Type B pancreatic cell (in vitro differentiated cells): ENCODE measurements at regions not wholly inside any gene's neighbourhood (a gene's known extent, or its start where the extent isn't known, plus 50 kb on each side); places are given as distances from the start of the nearest gene placed in this dataset.

Experiments used
- DNase-seq: peaks from one replicate; pipeline ENCODE4 v3.0.0; 2021; ENCODE audit warnings: mixed read lengths; ENCODE audit not compliant: unreplicated experiment; ENCODE audit errors: extremely low spot score
- H3K27ac Mint-ChIP-seq: 2 replicates; pipeline ENCODE4 v1.8.0; 2021; ENCODE audit warnings: mild to moderate bottlenecking, mixed read lengths
- H3K27me3 Mint-ChIP-seq: 2 replicates; pipeline ENCODE4 v1.8.0; 2021; ENCODE audit warnings: mixed read lengths
- H3K36me3 Mint-ChIP-seq: 2 replicates; pipeline ENCODE4 v1.8.0; 2021; ENCODE audit warnings: mixed read lengths
- H3K4me1 Mint-ChIP-seq: one replicate; pipeline ENCODE4 v1.8.0; 2021; ENCODE audit warnings: mixed read lengths; ENCODE audit not compliant: unreplicated experiment
- H3K4me3 Mint-ChIP-seq: 2 replicates; pipeline ENCODE4 v1.8.0; 2021; ENCODE audit warnings: mild to moderate bottlenecking, mixed read lengths
- H3K9me3 Mint-ChIP-seq: 2 replicates; pipeline ENCODE4 v1.8.0; 2021; ENCODE audit warnings: mixed read lengths
- TF ChIP-seq, protein P1 (sequence below): fragments of 200-600 bp; sonication (generic); conservative IDR thresholded peaks from 2 replicates; pipeline ENCODE4 v1.5.0; 2021; ENCODE audit warnings: antibody characterized with exemption, mild to moderate bottlenecking

DNA sequence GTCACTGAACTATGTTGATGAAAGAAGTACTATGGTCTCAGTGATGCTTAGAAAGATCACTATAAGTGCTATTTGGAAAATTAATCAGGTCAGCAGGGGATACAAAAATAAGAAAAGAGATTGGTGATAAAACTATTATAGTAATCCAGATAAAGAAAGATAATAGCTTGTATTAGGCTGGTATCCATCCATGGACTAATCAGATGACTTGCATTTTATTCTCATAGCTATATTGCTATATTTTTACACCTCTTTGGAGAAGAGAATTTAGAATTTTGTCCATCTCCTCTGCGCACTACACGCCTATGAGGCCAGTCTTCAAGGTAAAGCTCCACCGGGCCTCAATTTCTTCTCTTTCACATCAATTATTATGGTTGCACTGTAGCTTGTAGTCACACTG, 635.1 kb upstream of the DDX18 start:
- no peak for DNase-seq
- Mint-ChIP-seq H3K9me3 (no peaks in the 10 kb centered on the region), H3K4me3 (no peak overlapping the region), H3K4me1 (no peaks in the 10 kb centered on the region), H3K36me3 (no peaks in the 10 kb centered on the region), H3K27me3 (no peaks in the 10 kb centered on the region), H3K27ac (no peak overlapping the region)
- TF ChIP-seq, protein P1, sequence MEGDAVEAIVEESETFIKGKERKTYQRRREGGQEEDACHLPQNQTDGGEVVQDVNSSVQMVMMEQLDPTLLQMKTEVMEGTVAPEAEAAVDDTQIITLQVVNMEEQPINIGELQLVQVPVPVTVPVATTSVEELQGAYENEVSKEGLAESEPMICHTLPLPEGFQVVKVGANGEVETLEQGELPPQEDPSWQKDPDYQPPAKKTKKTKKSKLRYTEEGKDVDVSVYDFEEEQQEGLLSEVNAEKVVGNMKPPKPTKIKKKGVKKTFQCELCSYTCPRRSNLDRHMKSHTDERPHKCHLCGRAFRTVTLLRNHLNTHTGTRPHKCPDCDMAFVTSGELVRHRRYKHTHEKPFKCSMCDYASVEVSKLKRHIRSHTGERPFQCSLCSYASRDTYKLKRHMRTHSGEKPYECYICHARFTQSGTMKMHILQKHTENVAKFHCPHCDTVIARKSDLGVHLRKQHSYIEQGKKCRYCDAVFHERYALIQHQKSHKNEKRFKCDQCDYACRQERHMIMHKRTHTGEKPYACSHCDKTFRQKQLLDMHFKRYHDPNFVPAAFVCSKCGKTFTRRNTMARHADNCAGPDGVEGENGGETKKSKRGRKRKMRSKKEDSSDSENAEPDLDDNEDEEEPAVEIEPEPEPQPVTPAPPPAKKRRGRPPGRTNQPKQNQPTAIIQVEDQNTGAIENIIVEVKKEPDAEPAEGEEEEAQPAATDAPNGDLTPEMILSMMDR: no peak

DNA sequence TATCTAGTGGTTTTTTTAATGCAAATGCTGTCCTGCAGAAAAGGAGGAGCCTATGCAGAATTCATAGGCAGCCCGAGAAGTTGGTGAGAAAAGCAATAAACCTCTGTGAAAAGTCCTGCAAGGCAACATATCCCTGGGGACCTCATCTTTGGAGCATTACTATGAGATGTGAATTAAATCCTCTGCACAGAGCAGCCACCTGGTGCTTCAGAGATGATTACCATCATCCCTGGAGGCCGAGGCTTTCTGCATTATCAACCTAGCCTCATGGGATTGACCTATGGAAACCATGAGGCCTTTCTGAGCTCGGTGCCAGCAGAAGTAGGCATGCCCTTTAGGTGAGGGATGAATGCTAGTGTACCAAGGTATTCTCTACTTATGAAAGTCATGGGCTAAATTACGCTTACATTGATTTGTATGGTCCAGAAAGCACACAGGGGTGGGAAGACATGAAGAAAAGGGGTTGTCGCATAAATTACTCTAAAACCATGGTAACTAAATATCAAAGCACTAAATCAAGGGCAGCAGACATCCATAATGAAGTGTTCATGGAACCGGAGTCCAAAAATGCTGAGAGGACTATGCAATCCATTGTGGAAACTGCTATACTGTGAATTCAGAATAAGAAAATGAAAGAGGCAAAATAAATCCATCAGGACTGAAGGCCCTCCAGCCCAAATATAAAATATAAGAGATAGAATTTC, 623.5 kb upstream of the DDX18 start:
- Mint-ChIP-seq H3K27me3 (no peaks in the 10 kb centered on the region), H3K27ac (no peak overlapping the region), H3K36me3 (no peaks in the 10 kb centered on the region), H3K9me3 (no peaks in the 10 kb centered on the region), H3K4me3 (no peak overlapping the region), H3K4me1 (no peaks in the 10 kb centered on the region)
- TF ChIP-seq, protein P1: no peak
- DNase-seq: no peak

DNA sequence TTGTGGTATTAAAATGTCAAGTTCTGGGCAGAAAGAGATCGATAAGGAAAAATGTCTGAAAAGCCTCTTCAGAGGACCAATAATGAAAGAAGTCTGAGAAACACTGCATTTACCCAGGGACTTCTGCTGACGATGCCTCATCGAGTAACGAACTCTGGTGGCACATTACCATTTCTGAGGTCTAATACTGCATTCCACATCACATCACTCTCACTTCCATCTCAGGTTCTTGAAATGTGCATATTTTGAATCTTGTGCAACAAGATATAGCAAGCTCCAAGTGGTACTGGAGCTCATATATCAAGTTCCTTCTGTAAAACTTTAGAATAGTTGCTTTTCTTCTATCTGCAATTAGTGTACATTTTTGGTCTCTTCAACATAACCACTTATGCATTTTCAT, 619.1 kb upstream of the DDX18 start:
- Mint-ChIP-seq H3K9me3 (no peaks in the 10 kb centered on the region), H3K4me1 (no peaks in the 10 kb centered on the region), H3K4me3 (no peak overlapping the region), H3K27me3 (no peaks in the 10 kb centered on the region), H3K27ac (no peak overlapping the region), H3K36me3 (no peaks in the 10 kb centered on the region)
- TF ChIP-seq, protein P1: no peak
- no peak for DNase-seq

DNA sequence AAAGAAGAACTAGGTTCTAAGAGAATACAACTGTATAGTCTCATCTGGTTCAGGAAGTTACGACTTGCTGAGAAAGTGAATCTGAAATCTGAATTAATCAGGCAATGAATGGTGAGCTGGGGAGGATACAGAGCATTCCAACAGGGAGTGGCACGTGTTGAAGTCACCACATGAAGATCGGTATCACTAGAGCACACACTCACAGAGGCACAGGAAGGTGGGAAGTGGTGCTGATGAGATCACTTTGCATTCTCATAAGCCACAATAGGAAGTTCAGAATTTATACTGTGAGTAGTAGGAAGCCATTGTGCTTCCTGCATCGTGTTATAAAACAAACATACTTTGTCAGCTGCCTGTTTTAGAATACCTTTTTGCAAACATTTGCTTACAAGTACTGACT, 615.0 kb upstream of the DDX18 start:
- TF ChIP-seq, protein P1: no peak
- Mint-ChIP-seq H3K4me3 (no peak overlapping the region), H3K27me3 (no peaks in the 10 kb centered on the region), H3K36me3 (no peaks in the 10 kb centered on the region), H3K27ac (no peak overlapping the region), H3K4me1 (no peaks in the 10 kb centered on the region), H3K9me3 (no peaks in the 10 kb centered on the region)
- DNase-seq: no peak

DNA sequence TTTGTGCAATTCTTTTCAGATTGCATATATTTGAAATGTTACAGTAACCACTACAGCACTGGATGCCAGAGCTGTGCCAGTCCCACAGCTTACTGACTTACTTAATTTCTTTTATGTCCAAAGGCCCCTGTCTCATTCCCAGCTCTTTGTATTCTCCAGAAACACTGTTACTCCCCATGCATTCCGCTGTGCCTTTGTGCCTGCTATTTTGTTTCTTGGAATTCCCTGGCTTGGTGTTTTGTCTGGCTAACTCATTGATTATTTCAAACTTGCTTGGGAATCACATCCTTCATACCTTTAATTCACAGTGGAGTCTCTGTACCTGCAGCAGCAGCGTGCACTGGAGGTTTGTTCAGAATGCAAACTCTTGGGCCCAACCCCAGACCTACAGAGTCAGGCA, 601.9 kb upstream of the DDX18 start:
- H3K9me3 Mint-ChIP-seq: no peaks in the 10 kb centered on the region
- no peak for DNase-seq
- H3K4me1 Mint-ChIP-seq: no peaks in the 10 kb centered on the region
- no peak overlapping the region for H3K4me3 Mint-ChIP-seq
- no peak overlapping the region for H3K27ac Mint-ChIP-seq
- H3K36me3 Mint-ChIP-seq: no peaks in the 10 kb centered on the region
- H3K27me3 Mint-ChIP-seq: no peaks in the 10 kb centered on the region
- TF ChIP-seq, protein P1: no peak

DNA sequence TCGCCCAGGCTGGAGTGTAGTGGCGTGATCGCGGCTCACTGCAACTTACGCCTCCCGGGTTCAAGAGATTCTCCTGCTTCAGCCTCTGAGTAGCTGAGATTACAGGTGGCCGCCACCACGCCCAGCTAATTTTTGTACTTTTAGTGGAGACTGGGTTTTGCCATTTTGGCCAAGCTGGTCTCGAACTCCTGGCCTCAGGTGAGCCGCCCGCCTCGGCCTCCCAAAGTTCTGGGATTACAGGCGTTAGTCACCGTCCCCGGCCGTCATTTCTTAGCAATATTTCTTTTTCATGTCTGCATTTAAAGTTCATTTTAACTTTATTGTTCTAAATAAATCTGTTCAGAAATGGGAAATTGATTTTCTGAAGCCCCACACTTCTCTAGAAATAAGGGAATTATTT, 597.3 kb upstream of the DDX18 start:
- Mint-ChIP-seq H3K9me3 (no peaks in the 10 kb centered on the region), H3K36me3 (no peaks in the 10 kb centered on the region), H3K27ac (no peak overlapping the region), H3K27me3 (no peaks in the 10 kb centered on the region), H3K4me3 (no peak overlapping the region), H3K4me1 (no peaks in the 10 kb centered on the region)
- TF ChIP-seq, protein P1: no peak
- no peak for DNase-seq
